ENCODE measurements at regions not wholly inside any gene's neighbourhood (a gene's known extent, or its start where the extent isn't known, plus 50 kb on each side); places are given as distances from the start of the nearest gene placed in this dataset.

DNA sequence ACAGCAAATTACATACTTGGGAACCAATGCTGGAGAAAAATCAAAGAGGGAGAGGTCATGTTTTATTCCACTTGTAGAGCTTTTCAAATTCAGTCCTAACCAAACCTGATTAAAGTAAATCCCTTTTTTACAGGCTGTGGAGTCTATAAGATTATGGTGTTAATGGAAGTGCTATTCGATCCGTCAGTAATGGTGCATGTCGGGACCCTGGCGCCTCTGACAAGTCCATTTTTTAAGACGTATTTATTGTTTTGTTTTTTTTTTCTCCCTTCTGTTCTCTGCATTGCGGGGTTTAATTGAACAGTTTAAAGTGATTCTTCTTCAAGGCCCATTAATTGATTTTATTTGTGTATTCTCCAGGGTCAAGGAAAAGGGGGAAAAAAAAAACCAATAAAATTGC, 725.9 kb downstream of the TUSC7 start:
- DNase-seq: no peak
- H3K4me3 Mint-ChIP-seq: no peak overlapping the region
- no peaks in the 10 kb centered on the region for H3K27me3 Mint-ChIP-seq
- intact Hi-C loops (cut with micrococcal nuclease): no loop called here
- ChIA-PET CTCF (no interaction called here), POLR2A (no interaction called here)
- H3K4me1 Mint-ChIP-seq: no peaks in the 10 kb centered on the region
- H3K9me3 Mint-ChIP-seq: no peaks in the 10 kb centered on the region
- H3K27ac Mint-ChIP-seq: no peak overlapping the region
- no peak for ATAC-seq (ENCODE audit: low read depth)
- H3K36me3 Mint-ChIP-seq (ENCODE audit: low read depth): no peaks in the 10 kb centered on the region
- TF ChIP-seq CTCF (IDR thresholded peaks at IDR 0.05): no peak

GRCh38 chr3:117439812-117440211, 730.2 kb downstream of the TUSC7 start:
- H3K36me3 Mint-ChIP-seq (ENCODE audit: low read depth): no peaks in the 10 kb centered on the region
- ATAC-seq (ENCODE audit: low read depth): no peak
- CTCF ChIA-PET: no interaction called here
- no peak overlapping the region for H3K4me3 Mint-ChIP-seq
- no peaks in the 10 kb centered on the region for H3K4me1 Mint-ChIP-seq
- no peak for DNase-seq
- H3K27ac Mint-ChIP-seq: no peak overlapping the region
- TF ChIP-seq CTCF (IDR thresholded peaks at IDR 0.05): no peak
- no peaks in the 10 kb centered on the region for H3K27me3 Mint-ChIP-seq
- intact Hi-C loops (cut with micrococcal nuclease): no loop called here
- POLR2A ChIA-PET: no interaction called here
- no peaks in the 10 kb centered on the region for H3K9me3 Mint-ChIP-seq

DNA sequence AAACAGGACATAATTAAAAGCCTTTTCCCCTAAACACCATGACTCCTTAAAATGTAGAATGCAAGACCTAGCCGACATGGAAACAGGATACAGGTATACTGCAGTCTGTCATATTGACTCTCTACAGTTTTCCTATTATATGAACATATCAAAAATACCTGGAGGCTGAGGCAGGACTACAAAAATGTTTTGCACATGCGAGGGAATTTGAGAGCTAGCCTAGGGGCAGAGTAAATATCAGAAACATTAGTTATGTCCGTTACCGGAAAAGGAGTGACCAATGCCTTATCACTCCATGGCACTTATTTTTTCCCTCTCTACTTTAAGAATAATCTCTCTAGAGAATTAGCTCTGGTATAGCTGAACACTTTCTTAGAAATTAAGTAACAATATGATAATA, 732.3 kb downstream of the TUSC7 start:
- H3K36me3 Mint-ChIP-seq (ENCODE audit: low read depth): no peaks in the 10 kb centered on the region
- no peak for ATAC-seq (ENCODE audit: low read depth)
- no peaks in the 10 kb centered on the region for H3K4me1 Mint-ChIP-seq
- DNase-seq: no peak
- intact Hi-C loops (cut with micrococcal nuclease): no loop called here
- H3K4me3 Mint-ChIP-seq: no peak overlapping the region
- no peaks in the 10 kb centered on the region for H3K27me3 Mint-ChIP-seq
- H3K9me3 Mint-ChIP-seq: no peaks in the 10 kb centered on the region
- no peak for TF ChIP-seq CTCF (IDR thresholded peaks at IDR 0.05)
- ChIA-PET POLR2A (no interaction called here), CTCF (no interaction called here)
- no peak overlapping the region for H3K27ac Mint-ChIP-seq

- intact Hi-C loops (cut with micrococcal nuclease): no loop called here
- CTCF ChIA-PET: no interaction called here
Observed at GRCh38 chr3:117442566-117442965, 733.0 kb downstream of the TUSC7 start.

DNA sequence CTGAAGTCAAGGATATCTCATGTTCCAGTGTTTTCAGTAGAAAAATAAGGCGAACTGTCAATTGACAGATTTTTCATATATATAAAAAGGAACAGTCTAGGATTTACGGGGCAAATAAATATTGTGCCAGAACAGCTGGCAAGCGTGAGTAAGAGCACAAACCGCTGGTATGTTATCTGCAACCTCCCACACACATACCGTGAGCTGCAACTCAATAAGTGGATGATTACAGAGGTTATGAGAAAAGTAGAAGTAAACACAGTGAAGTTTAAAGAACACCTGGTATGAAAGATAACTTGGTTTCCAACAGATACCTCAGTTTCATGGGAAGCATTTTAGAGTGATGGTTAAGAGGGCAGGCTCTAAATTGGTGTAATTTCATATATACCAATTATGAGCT, 733.4 kb downstream of the TUSC7 start:
- intact Hi-C loops (cut with micrococcal nuclease): no loop called here
- TF ChIP-seq CTCF (IDR thresholded peaks at IDR 0.05): no peak
- ATAC-seq (ENCODE audit: low read depth) (no peak), DNase-seq (no peak)
- no peaks in the 10 kb centered on the region for H3K27me3 Mint-ChIP-seq
- no peaks in the 10 kb centered on the region for H3K9me3 Mint-ChIP-seq
- H3K36me3 Mint-ChIP-seq (ENCODE audit: low read depth): no peaks in the 10 kb centered on the region
- no peaks in the 10 kb centered on the region for H3K4me1 Mint-ChIP-seq
- H3K27ac Mint-ChIP-seq: no peak overlapping the region
- POLR2A ChIA-PET: no interaction called here
- no peak overlapping the region for H3K4me3 Mint-ChIP-seq
- CTCF ChIA-PET: no interaction called here

More at GRCh38 chr3:117442566-117442965, 733.0 kb downstream of the TUSC7 start:
- DNase-seq: no peak
- no peak overlapping the region for H3K27ac Mint-ChIP-seq
- POLR2A ChIA-PET: no interaction called here
- H3K27me3 Mint-ChIP-seq: no peaks in the 10 kb centered on the region
- no peak for TF ChIP-seq CTCF (IDR thresholded peaks at IDR 0.05)
- H3K4me1 Mint-ChIP-seq: no peaks in the 10 kb centered on the region
- H3K4me3 Mint-ChIP-seq: no peak overlapping the region
- ATAC-seq (ENCODE audit: low read depth): no peak
- H3K36me3 Mint-ChIP-seq (ENCODE audit: low read depth): no peaks in the 10 kb centered on the region
- no peaks in the 10 kb centered on the region for H3K9me3 Mint-ChIP-seq
